Vagina (tissue), 2 donors: ENCODE measurements at regions not wholly inside any gene's neighbourhood (a gene's known extent, or its start where the extent isn't known, plus 50 kb on each side); places are given as distances from the start of the nearest gene placed in this dataset.

ENCODE experiments used
- DNase-seq, 2 donors: peaks; one replicate each; pipeline ENCODE4 v3.0.0-alpha.2; 2017; ENCODE audit errors: extremely low spot score in 2 of 2
- H3K27ac ChIP-seq: fragments of 200-600 bp; sonication (generic); one replicate; pipeline ENCODE4 v1.5.1; 2019
- H3K27me3 ChIP-seq: fragments of 200-600 bp; sonication (generic); one replicate; pipeline ENCODE4 v1.5.1; 2019
- H3K36me3 ChIP-seq, 2 donors: fragments of 200-600 bp; sonication (generic); one replicate each; pipeline ENCODE4 v1.5.1; 2017 to 2019
- H3K4me1 ChIP-seq: fragments of 200-600 bp; sonication (generic); one replicate; pipeline ENCODE4 v1.5.1; 2019
- H3K4me3 ChIP-seq, 2 donors: fragments of 200-600 bp; sonication (generic); 1 replicate in 1 of 2; 2 replicates in 1 of 2; pipeline ENCODE4 v1.5.1; 2016 to 2019
- H3K9me3 ChIP-seq: fragments of 200-600 bp; sonication (generic); one replicate; pipeline ENCODE4 v1.5.1; 2019
- POLR2A ChIP-seq, 2 donors: fragments of 450-650 bp; IDR thresholded peaks; one replicate each; pipeline ENCODE4 v1.6.1; 2017; ENCODE audit warnings: antibody characterized with exemption in 2 of 2, mild to moderate bottlenecking in 2 of 2, moderate library complexity in 2 of 2
- POLR2AphosphoS5 ChIP-seq, 2 donors: sonication (generic); formaldehyde crosslinking; IDR thresholded peaks; one replicate each; pipeline ENCODE4 v1.9.0; 2017; ENCODE audit warnings: antibody characterized with exemption in 2 of 2, mild to moderate bottlenecking in 2 of 2, low read depth in 1 of 2; ENCODE audit not compliant: insufficient read depth in 1 of 2
- intact Hi-C: fragments of 100-400 bp; cut with DNase I; formaldehyde crosslinking; loops from one replicate; pipeline ENCODE4 v1.15.1; 2023
- TF ChIP-seq, protein P1 (sequence below), 3 experiments: fragments of 450-650 bp in 2 of 3; fragments of 200-600 bp in 1 of 3; sonication (generic) in 1 of 3; IDR thresholded peaks; one replicate each; pipeline ENCODE4 v1.5.1; 2017 to 2019; ENCODE audit warnings: antibody characterized with exemption in 3 of 3, mild to moderate bottlenecking in 2 of 3, moderate library complexity in 2 of 3

DNA sequence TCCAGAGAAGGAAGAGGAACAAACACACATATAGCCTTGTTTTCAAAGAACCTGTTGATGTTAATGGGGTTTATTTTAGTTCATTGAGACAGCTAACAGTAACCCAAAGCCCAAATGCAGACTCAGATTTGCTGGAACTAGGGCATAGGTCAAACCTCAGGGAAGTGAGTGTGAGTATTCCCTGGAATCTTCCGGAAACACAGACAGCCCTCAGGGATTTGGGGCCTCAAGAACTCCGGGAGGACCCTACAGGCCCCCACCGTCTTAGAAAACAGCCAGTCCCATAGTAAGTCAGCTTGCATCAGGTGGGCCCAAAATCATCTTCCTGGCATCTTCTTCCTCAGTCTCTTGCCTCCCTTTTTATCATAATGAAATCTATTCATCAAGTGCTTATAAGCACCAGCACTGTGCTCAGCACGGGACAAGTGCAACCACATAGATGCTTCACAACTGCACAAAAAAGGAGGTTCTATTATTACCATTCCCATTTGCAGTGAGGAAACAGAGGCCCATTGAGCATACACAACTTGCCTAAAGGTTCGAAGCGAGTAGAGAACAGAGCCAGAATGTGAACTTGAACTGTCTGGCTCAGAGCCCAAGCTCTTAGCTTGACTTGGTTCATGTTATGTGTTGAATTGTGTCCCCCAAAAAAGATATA is 50.2 kb upstream of the BCL11A start:
- TF ChIP-seq POLR2AphosphoS5 (IDR thresholded peaks at IDR 0.05; ENCODE audit: insufficient read depth in 1 of 2, low read depth in 1 of 2) (no peak), POLR2A (IDR thresholded peaks at IDR 0.05) (no peak)
- TF ChIP-seq, protein P1, sequence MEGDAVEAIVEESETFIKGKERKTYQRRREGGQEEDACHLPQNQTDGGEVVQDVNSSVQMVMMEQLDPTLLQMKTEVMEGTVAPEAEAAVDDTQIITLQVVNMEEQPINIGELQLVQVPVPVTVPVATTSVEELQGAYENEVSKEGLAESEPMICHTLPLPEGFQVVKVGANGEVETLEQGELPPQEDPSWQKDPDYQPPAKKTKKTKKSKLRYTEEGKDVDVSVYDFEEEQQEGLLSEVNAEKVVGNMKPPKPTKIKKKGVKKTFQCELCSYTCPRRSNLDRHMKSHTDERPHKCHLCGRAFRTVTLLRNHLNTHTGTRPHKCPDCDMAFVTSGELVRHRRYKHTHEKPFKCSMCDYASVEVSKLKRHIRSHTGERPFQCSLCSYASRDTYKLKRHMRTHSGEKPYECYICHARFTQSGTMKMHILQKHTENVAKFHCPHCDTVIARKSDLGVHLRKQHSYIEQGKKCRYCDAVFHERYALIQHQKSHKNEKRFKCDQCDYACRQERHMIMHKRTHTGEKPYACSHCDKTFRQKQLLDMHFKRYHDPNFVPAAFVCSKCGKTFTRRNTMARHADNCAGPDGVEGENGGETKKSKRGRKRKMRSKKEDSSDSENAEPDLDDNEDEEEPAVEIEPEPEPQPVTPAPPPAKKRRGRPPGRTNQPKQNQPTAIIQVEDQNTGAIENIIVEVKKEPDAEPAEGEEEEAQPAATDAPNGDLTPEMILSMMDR (IDR thresholded peaks at IDR 0.05) = no peak
- Histone ChIP-seq H3K4me3 (no peak overlapping the region), H3K36me3 (no peaks in the 10 kb centered on the region), H3K9me3 (no peaks in the 10 kb centered on the region), H3K27ac (no peak overlapping the region), H3K27me3 (no peaks in the 10 kb centered on the region), H3K4me1 (no peaks in the 10 kb centered on the region)
- intact Hi-C loops = no loop called here
- no peak for DNase-seq

DNA sequence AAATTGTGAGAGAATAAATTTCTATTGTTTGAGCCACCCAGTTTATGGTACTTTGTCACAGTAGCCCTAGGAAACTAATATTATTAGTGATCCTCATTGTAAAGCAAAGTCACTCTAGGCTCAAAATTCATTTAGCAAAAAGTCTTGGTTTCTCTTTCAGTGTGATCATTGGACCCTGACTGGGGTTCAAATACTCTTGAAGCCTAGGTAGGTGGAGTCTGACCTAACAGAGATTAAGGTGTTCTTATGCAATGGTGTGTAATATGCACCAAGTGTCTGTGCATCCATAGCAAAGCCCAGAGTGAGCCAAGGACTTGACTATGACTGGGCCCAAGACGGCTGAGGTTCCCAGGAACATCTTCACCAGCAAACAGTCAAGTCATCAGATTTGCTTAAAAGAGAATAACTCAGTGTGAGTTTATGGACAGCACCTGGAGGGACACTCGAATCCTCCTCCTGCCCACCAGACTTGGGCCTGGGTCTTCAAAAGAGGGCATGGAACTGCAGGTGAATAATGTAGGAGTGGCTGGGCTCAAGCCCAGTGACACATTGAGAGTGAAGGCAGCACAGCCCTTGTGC is 51.1 kb upstream of the BCL11A start:
- intact Hi-C loops = no loop called here
- H3K9me3 ChIP-seq = no peaks in the 10 kb centered on the region
- no peak overlapping the region for H3K27ac ChIP-seq
- no peaks in the 10 kb centered on the region for H3K27me3 ChIP-seq
- no peaks in the 10 kb centered on the region for H3K4me1 ChIP-seq
- no peak overlapping the region for H3K4me3 ChIP-seq
- no peak for DNase-seq
- TF ChIP-seq POLR2AphosphoS5 (IDR thresholded peaks at IDR 0.05; ENCODE audit: insufficient read depth in 1 of 2, low read depth in 1 of 2) (no peak), POLR2A (IDR thresholded peaks at IDR 0.05) (no peak)
- TF ChIP-seq, protein P1 (IDR thresholded peaks at IDR 0.05) = no peak
- H3K36me3 ChIP-seq = no peaks in the 10 kb centered on the region

DNA sequence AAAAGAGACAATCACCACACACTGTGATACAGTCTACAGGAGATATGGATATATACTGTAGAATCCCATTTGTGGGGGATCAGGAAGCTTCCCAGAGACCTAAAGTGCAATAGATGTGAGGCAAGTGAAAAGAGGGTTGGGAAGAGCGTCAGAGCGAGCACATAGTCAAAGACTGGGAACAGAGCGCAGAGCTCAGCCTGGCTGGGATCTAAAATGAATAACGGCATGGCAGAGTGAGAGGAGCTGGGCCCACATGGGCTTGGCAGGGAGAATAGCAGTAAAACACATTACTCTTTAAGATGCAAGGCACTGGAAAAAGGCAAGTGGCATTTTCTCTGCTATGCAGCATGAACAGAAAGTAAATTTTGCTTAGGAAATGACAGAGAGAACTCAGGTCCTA is 52.4 kb upstream of the BCL11A start:
- H3K9me3 ChIP-seq = no peaks in the 10 kb centered on the region
- H3K36me3 ChIP-seq = no peaks in the 10 kb centered on the region
- intact Hi-C loops = no loop called here
- no peak for DNase-seq
- TF ChIP-seq, protein P1 (IDR thresholded peaks at IDR 0.05) = no peak
- TF ChIP-seq POLR2AphosphoS5 (IDR thresholded peaks at IDR 0.05; ENCODE audit: insufficient read depth in 1 of 2, low read depth in 1 of 2) (no peak), POLR2A (IDR thresholded peaks at IDR 0.05) (no peak)
- no peaks in the 10 kb centered on the region for H3K27me3 ChIP-seq
- H3K4me1 ChIP-seq = no peaks in the 10 kb centered on the region
- H3K27ac ChIP-seq = no peak overlapping the region
- no peak overlapping the region for H3K4me3 ChIP-seq

DNA sequence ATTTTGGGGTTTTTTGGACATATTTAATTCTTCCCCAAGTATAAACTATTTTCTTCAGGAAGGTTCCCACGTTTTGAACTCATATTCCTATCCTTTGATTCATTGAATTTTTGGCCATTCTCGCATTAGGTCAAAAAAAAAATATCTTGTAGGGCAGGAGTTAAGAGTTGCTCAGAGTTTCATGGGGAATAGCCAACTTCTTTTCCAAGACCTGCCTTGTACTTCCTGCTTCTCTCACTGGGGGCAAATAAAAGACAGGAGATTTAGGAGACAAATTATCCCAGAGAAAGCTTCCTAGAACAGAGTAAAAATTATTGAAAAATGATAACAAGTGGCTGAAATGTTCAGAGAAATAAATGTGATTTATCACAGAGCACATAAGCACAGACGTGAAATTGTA is 55.2 kb upstream of the BCL11A start:
- TF ChIP-seq POLR2AphosphoS5 (IDR thresholded peaks at IDR 0.05; ENCODE audit: insufficient read depth in 1 of 2, low read depth in 1 of 2) = no peak
- TF ChIP-seq, protein P1 (IDR thresholded peaks at IDR 0.05) = no peak

DNA sequence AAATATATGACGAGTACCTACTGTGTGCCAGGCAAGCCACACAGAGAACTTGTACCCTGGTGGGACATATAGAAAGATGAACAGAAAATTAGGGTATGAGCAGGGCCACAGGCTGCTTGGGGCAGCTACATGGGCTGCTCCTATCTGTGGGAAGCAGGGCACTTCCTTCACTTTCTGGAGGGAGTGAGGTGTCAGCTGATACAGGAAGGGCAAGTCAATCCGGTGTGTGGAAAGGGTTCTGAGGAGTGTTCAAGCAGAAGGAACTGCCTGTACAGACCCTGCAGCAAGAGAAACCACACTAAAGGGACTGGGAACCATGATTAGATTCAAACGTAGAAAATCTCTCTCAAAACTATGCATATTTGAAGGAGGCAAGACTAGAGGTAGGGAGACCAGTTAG is 58.6 kb upstream of the BCL11A start:
- no peak for DNase-seq
- intact Hi-C loops = no loop called here
- no peak overlapping the region for H3K27ac ChIP-seq
- no peak overlapping the region for H3K4me3 ChIP-seq
- no peaks in the 10 kb centered on the region for H3K27me3 ChIP-seq
- TF ChIP-seq POLR2AphosphoS5 (IDR thresholded peaks at IDR 0.05; ENCODE audit: insufficient read depth in 1 of 2, low read depth in 1 of 2) = no peak
- no peak for TF ChIP-seq POLR2A (IDR thresholded peaks at IDR 0.05)
- TF ChIP-seq, protein P1 (IDR thresholded peaks at IDR 0.05) = no peak
- no peaks in the 10 kb centered on the region for H3K36me3 ChIP-seq
- no peaks in the 10 kb centered on the region for H3K9me3 ChIP-seq
- H3K4me1 ChIP-seq = no peaks in the 10 kb centered on the region

More for the DNA sequence above, 55.2 kb upstream of the BCL11A start:
- Histone ChIP-seq H3K27ac (no peak overlapping the region), H3K27me3 (no peaks in the 10 kb centered on the region), H3K9me3 (no peaks in the 10 kb centered on the region), H3K4me3 (no peak overlapping the region), H3K4me1 (no peaks in the 10 kb centered on the region), H3K36me3 (no peaks in the 10 kb centered on the region)
- no peak for DNase-seq
- intact Hi-C loops = no loop called here
